ENCODE measurements at regions not wholly inside any gene's neighbourhood (a gene's known extent, or its start where the extent isn't known, plus 50 kb on each side); places are given as distances from the start of the nearest gene placed in this dataset.

GRCh38 chr7:153402721-153403541 is 643.4 kb downstream of the ACTR3B start:
- H3K9me3 Mint-ChIP-seq: peaks cover 94% of the 10 kb centered on the region
- POLR2A ChIA-PET: no interaction called here
- ATAC-seq (no peak), DNase-seq (ENCODE audit: low spot score) (no peak)
- H3K4me3 Mint-ChIP-seq: no peak overlapping the region
- peaks cover 2% of the 10 kb centered on the region for H3K27me3 Mint-ChIP-seq (ENCODE audit: low read depth)
- no peaks in the 10 kb centered on the region for H3K4me1 Mint-ChIP-seq
- TF ChIP-seq ZNF219 (CRISPR knock-in tag; IDR thresholded peaks at IDR 0.05; ENCODE audit: borderline replicate concordance): no peak
- no peak for TF ChIP-seq ZNF396 (CRISPR knock-in tag; IDR thresholded peaks at IDR 0.05; ENCODE audit: borderline replicate concordance)
- no peak for TF ChIP-seq ATF1 (CRISPR knock-in tag; IDR thresholded peaks at IDR 0.05)
- TF ChIP-seq NFYB (CRISPR knock-in tag; conservative IDR thresholded peaks at IDR 0.05; ENCODE audit: low read depth): no peak
- TF ChIP-seq EMX1 (CRISPR knock-in tag; IDR thresholded peaks at IDR 0.05): no peak
- no peak for TF ChIP-seq RORB (CRISPR knock-in tag; IDR thresholded peaks at IDR 0.05)
- no peak for TF ChIP-seq CBFB (CRISPR knock-in tag; IDR thresholded peaks at IDR 0.05; ENCODE audit: low read depth)
- TF ChIP-seq SMAD4 (CRISPR knock-in tag; IDR thresholded peaks at IDR 0.05): no peak
- no peak for TF ChIP-seq AR (CRISPR knock-in tag; IDR thresholded peaks at IDR 0.05)
- no peak for TF ChIP-seq IRF1 (CRISPR knock-in tag; IDR thresholded peaks at IDR 0.05)
- TF ChIP-seq ZNF317 (CRISPR knock-in tag; IDR thresholded peaks at IDR 0.05; ENCODE audit: borderline replicate concordance, low read depth): no peak
- TF ChIP-seq ZBTB21 (CRISPR knock-in tag; IDR thresholded peaks at IDR 0.05; ENCODE audit: borderline replicate concordance): no peak
- CTCF ChIA-PET: no interaction called here
- H3K27ac Mint-ChIP-seq: no peak overlapping the region
- peaks cover 83% of the 10 kb centered on the region for H3K36me3 Mint-ChIP-seq

GRCh38 chr7:153404124-153404523 is 644.6 kb downstream of the ACTR3B start:
- Mint-ChIP-seq H3K4me3 (no peak overlapping the region), H3K27me3 (ENCODE audit: low read depth) (peaks cover 2% of the 10 kb centered on the region), H3K27ac (no peak overlapping the region), H3K9me3 (peaks cover 96% of the 10 kb centered on the region), H3K36me3 (peaks cover 84% of the 10 kb centered on the region), H3K4me1 (no peaks in the 10 kb centered on the region)
- no peak for TF ChIP-seq JAZF1 (CRISPR knock-in tag; IDR thresholded peaks at IDR 0.05)
- no peak for TF ChIP-seq E2F4 (CRISPR knock-in tag; IDR thresholded peaks at IDR 0.05; ENCODE audit: borderline replicate concordance, low read depth)
- no peak for TF ChIP-seq RELA (CRISPR knock-in tag; IDR thresholded peaks at IDR 0.05; ENCODE audit: borderline replicate concordance)
- TF ChIP-seq ATF3 (CRISPR knock-in tag; conservative IDR thresholded peaks at IDR 0.05): no peak
- TF ChIP-seq ZNF532 (CRISPR knock-in tag; IDR thresholded peaks at IDR 0.05; ENCODE audit: borderline replicate concordance): no peak
- TF ChIP-seq ZNF423 (CRISPR knock-in tag; IDR thresholded peaks at IDR 0.05): no peak
- no peak for TF ChIP-seq ZNF263 (CRISPR knock-in tag; IDR thresholded peaks at IDR 0.05; ENCODE audit: low read depth)
- no peak for TF ChIP-seq TEAD4 (CRISPR knock-in tag; IDR thresholded peaks at IDR 0.05)
- no peak for TF ChIP-seq ZBTB21 (CRISPR knock-in tag; IDR thresholded peaks at IDR 0.05; ENCODE audit: borderline replicate concordance)
- TF ChIP-seq IRF2 (CRISPR knock-in tag; IDR thresholded peaks at IDR 0.05; ENCODE audit: borderline replicate concordance, low read depth): no peak
- TF ChIP-seq SOX15 (CRISPR knock-in tag; IDR thresholded peaks at IDR 0.05): no peak
- TF ChIP-seq ZNF219 (CRISPR knock-in tag; IDR thresholded peaks at IDR 0.05; ENCODE audit: borderline replicate concordance): no peak
- TF ChIP-seq PRRX2 (CRISPR knock-in tag; IDR thresholded peaks at IDR 0.05): no peak
- CTCF ChIA-PET: no interaction called here
- no peak for ATAC-seq
- POLR2A ChIA-PET: no interaction called here
- no peak for DNase-seq (ENCODE audit: low spot score)

Measured in WTC11 (cell line).